GM21360 (cell line): ENCODE measurements at regions not wholly inside any gene's neighbourhood (a gene's known extent, or its start where the extent isn't known, plus 50 kb on each side); places are given as distances from the start of the nearest gene placed in this dataset.

Source experiments
- ATAC-seq: cut with Tn5 transposase; IDR thresholded peaks from one replicate; pipeline ENCODE4 v1.9.1; 2021; ENCODE audit warnings: mild to moderate bottlenecking, moderate library complexity; ENCODE audit not compliant: unreplicated experiment

DNA sequence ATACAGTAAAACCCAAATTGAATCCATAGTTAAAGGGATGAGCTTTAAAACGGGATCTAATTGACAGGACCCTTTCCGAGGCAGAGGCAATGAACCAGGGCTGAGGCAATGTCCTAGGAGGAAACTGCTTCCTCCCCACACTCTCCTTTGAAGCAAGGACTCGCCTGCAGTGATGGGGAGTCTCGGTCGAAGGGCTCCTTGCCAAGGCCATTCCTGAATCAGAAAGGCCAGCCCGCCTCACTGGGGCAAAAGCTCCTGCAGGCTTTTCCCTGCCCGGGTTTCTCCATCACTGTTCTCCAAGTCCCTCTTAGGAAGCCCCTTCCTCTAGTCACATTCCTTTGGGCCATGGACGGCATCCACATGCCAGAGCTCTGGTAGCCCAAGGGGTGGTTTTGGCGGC, 132.0 kb downstream of the RBFOX3 start:
- no peak for ATAC-seq

DNA sequence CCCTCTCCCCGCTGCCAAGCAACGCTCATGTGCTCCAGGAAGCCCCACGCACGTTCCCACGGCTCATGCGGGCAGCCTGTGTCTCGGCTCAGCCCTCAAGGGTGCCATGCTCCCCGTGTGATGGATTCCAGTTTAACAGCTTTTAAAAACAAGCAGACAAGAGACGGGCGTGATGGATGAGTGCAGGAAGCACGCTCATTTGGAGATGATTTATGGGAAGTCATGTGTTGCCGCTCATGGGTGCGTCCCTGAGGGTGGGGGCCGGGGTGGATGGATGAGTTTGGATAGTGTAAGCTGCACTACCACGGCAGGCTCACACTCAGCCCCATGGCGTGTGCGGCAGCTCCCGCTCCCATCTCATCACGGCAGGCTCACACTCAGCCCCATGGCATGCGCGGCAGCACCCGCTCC, 132.8 kb downstream of the RBFOX3 start:
- ATAC-seq, result no peak

DNA sequence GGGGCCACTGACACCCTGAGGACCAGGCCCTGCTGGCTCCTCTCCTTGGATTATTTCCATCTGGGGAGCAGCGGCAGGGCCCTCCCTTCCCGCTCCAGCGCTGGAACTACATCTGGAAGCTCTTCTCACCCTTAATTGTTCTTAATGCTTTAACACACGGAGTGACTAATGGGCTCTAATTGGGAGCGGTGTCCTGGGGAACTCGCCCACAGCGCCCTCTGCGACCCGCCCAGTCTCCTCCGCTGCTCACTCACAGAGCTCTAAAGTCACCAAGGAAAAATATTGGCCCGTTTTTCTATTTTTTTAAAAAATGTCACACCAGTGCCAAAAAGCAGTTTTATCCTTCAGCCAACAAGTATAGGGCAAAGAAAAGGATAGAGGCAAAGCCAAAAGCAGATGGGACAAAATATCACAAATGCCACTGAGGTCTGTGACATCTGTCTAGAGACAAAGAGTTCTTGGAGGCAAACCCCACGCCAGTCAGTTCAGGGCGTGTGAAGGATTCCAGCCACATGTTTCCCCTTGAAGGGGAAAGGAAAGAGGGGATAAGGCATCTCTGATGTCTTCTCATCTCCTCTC, 134.7 kb downstream of the RBFOX3 start:
- ATAC-seq, result no peak

DNA sequence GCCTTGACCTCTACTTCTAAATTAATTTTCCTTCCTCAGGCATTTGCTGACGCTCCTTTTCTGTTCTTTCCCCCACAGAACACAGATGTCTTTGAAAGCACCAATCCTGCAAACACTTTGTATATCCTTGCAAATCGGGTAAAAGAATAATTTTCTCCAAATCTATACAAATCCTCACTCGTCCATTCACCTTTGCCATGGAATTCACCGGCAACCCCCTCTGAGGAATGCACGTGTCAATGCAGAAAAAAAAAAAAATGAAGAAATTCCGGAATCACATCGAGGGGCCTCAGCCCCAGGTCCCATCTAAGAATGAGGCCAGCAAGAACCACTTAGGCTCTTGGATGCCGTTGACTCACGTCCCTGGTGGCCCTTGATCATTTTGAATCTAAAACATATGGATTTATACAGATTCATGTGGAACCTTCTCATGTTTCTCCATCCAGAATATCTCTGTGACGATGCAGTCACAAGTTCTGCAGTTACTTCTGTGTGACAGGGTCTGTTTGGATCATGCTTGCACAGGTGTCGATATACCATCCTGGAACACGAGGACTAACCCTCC, 136.9 kb downstream of the RBFOX3 start:
- ATAC-seq, result no peak

DNA sequence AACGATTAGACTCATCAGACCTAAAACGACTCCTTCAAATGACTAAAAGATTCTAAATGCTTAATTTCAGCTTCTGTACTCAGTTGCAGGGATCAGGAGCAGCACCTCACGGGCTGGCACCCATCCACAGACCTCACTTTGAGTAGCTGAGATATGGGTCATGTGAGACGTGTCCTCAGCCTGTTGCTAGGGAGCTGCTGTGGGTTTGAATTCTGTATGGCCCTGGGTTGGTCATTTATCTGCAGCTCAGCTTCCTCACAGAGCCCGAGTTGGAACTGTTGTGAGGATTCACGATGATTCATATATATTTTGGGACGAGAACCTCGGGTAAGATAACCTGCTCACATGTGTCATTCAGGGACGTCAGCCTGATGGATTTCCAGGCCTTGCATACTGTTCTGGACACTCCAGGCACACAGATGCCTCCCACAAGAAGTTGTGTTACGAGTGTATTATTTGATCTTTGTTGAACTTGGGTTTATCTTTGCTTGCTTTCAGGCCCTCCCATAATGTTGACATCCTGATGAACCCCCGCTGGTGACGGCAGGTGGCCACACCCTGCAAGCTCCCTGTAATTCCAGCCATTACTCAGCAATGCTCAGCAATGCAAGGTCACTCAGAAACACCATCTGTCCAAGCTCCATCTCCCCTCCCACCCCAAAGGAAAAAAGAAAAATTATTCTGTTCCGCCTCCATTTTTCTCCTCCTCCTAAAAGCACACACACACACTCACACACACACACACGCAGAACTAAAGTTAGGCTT, 137.6 kb downstream of the RBFOX3 start:
- no peak for ATAC-seq

DNA sequence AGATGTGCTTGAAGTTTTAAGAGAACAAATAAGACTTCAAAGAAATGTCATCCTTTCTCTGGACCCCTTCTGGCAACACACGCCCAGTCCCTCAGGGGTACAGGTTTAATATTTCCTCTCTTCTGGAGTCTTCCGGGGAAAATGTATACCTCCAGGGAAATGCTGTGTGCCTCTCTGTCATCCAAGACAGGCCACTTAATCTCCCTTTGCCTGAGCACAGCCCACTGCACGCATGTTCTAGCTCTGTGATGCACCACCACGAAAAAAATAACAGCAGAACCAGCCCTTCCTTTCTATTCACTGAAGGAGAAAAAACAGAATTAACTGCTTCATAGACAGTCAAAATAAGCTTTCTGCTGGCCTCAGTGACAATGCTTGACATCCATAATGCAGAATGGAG, 140.1 kb downstream of the RBFOX3 start:
- ATAC-seq, result no peak

DNA sequence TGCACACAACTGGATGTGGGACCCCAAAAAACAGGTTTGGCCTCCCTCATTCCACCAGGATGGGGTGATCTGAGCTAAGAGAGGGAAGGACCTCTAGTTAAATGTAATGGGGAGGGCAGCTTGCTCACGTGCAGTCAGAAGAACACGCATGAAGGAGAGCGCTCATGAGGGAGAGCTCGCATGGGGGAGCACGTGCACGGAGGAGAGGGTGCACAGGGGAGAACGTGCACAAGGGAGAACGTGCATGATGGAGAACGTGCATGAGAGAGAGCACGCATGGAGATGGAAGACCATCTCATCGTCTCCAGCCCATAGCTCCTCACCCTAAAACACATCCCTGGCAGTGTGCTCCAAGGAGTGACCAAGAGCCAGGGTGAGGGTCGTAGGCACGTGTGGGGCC, 141.2 kb downstream of the RBFOX3 start:
- ATAC-seq, result no peak

DNA sequence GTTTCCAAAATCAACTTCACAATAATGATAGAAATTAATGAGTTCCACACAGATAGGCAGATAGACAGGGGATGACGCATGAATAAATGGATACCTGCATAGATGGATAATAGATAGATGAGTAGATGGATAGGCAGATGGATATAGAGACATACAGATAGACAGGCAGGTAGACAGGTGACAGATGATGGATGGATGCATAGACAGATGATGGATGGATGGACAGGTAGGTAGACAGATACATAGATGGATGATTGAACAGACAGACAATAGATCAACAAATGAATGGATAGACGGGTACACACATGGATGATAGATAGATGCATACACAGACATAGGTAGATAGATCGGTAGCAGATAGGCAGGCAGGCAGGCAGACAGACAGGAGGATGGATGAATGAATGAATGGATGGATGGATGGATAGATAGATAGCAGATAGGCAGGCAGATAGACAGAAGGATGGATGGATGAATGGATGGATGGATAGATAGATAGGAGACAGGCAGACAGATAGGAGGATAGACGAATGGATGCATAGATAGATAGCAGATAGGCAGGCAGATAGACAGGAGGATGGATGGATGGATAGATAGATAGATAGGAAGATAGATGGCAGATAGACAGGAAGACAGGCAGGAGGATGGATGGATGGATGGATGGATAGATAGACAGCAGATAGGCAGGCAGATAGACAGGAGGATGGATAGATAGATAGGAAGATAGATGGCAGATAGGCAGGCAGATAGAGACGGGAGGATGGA, 142.5 kb downstream of the RBFOX3 start:
- no peak for ATAC-seq

DNA sequence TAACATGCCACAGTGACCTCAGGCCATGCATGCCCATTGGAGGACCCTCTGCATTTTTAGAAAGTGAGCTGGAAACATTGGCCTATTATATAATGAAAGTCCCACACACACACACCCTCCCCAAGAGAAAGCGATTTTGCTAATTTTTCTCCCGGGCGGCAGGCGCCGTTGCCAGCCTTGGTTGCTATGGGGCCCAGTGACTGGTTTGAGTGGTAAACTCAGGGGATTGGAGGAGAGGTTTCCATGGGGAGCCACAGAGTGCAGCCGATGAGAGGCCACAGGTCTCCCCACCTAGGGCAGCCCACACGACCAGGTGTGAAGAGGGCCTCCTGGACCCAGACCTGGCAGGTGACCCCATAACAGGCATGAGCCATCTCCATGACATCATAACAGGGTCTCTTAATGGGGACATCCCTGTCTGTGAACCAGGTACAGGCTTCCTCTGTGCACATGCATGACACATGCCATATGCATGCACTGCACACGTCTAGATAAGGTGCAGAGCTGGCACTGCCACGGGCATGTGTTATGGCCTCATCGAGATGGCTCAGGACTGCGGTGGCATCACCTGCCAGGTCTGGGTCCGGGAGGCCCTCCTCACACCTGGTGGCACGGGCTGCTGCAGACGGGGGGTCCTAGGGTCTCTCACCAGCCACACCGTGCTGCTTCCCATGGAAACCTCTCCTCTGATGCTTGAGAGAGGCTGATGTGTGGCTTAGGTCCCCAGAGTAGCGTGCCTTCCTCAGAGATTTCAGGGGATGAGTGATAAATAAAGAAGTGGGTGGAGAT, 144.1 kb downstream of the RBFOX3 start:
- ATAC-seq, result no peak

DNA sequence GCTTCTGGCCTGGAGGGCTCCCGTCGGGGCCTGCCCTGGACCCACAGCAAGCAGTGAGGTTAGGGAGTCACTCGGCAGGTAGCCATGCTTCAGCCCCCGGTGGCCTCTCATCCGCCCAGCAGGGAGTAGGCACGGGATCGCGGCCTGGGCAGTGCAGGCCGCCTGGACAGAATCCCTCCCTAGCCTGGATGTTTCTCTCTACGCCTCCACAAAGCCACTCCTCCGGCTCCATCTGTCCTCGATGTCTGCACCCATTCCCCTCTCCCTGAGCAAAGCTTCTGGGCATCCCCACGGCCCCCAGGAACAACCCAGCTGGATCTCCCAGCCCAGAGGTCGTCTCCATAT, 145.2 kb downstream of the RBFOX3 start:
- ATAC-seq, result no peak

DNA sequence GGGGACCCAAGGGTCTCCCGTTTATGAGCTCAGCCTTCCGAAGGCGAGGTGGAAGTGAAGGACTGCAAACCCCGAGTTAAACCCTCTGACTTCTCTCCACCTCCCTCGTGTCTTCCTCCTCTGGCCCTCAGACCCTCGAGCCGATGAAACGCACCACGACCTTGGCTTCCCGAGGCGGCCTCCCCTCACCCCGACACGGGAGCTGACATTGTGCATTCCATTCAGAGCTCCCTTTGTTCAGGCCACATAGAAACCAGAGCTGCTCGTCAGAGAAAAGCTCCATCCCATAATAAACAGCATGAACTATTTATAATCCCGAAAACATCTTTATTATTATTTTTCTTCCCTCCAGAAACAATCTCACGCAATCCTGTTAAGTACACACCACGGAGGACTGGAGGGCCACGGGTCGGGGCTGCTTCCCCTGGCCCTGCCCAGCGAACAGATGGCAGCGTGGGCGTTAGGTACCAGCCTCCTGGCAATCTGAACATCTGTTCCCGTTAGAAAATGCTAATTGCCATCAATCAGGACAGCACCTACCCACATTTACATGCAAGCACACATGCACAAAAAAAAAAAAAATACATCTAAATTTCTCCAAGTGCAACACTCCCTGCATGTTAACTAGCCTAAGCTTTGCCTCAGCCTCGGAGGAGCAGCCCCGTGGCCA, 145.7 kb downstream of the RBFOX3 start:
- ATAC-seq, result no peak

DNA sequence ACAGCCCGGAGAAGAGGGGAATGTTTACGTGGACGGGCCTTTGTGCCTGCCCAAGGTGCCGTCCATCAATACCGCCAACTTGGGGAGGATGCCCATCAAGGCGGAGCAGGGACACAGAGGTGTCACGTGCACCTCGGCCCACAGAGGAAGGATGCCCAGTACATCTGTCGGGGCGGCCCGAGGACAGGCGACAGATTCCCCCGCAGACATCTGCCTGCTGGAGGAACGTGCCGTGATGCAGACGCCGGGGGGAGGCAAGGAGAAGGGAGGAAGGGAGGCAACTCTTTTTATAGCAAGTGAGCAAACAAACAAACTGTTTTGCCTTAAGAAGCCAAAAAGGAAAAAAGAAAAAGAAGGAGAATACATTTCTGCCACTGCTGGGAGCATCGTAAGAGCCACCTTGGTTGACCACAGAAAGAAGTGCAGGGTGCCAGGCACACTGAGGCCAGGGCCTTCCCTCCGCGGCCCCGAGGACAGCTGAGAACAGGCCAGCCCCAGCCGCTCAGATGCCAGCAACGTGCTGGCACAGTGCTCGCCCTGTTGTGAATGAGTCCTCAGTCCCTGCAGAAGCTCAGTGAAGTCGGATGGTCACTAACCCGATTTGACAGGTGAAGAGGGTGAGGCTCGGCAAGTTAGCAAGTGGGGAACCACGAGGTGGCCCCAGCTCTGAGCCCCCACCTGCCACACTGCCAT, 146.4 kb downstream of the RBFOX3 start:
- no peak for ATAC-seq

DNA sequence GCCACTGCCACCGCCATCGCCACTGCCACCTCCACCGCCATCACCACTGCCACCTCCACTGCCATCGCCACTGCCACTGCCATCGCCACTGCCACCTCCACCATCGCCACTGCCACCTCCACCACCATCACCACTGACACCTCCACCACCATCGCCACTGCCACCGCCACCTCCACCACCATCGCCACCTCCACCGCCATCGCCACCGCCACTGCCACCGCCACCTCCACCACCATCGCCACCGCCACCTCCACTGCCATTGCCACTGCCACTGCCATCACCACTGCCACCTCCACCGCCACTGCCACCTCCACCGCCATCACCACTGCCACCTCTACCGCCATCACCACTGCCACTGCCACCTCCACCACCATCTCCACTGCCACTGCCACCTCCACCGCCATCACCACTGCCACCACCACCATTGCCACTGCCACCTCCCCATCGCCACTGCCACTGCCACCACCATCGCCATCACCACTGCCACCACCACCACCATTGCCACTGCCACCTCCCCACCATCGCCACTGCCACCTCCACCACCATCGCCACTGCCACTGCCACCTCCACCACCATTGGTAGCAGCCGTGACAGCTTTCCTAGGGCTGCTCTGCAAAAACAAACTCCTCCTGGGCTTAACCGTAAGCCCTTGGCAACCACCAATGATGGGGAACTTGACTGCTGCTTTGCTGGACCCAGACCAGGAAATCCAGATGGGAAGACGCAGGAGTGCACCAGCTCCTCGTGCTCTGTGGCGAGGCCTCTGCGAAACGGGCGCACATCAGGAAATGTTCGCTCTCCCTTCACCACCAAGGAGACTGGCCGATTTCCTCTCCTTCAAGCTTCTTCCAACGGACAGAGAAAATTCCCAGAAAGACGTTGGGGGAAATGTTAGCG, 147.2 kb downstream of the RBFOX3 start:
- no peak for ATAC-seq

DNA sequence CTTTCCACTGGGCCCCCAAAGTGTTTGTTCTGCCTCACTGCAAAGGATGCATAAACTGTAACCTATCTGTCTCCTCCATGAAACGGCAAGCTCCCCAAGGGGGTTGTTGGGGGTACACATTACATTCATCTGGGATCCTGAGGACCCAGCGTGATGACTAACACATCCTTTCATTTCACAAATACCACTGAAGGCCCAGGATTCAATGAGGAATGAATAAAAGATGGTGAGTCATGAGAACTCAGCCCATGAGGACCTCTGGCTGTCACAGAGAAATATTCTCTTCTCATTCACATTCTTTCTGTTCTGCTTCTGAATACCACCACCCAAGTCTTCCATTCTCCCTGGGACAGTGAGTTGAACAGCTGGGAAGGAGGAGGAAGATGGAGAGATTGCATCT, 149.8 kb downstream of the RBFOX3 start:
- no peak for ATAC-seq

DNA sequence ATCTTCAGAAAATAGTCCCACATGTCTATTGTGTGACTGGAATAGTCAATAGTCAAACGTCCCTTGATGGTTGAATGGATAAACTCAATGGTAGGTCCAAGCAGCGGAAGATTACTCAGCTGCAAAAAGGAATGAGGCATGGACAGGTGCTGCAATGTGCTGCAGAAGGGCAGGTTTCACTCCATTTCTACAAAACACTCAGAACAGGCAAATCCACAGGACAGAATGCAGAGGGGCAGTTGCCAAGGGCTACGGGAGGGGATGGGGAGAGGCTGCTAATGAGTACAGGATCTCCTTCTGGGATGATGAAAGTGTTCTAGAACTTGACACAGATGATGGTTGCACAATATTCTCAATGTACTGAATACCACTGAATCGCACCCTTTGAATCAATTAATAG, 151.0 kb downstream of the RBFOX3 start:
- ATAC-seq, result no peak

DNA sequence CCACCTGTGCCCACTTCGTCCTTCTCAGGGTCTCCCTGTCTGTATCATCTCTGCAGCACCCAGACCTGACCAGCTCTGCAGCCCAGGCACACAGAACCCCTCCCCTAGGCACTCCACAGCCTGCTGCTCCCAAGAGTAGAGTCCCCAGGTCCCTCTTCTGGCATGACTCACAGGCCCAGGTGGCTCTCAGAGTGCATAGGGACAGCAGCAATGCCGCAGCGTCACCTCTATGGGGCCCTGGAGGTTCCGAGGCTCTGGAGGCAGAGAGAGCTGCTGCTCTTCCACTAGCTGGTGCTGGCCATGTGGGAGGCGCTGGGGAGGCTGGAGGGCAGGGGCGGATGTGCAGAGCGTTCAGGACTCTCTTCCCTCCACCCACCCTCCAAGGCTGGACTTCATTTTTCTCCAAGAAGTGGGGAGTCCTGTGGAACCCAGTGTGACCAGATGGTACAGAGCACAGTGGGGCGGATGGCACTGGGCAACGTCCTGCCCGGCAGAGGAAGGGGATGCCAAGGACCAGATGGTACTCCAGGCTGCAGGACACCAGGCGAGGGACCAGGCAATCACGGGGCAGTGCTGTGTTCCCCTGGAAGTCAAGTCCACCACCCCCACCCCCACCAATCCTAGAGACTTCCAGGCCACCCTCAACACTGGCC, 151.7 kb downstream of the RBFOX3 start:
- no peak for ATAC-seq

DNA sequence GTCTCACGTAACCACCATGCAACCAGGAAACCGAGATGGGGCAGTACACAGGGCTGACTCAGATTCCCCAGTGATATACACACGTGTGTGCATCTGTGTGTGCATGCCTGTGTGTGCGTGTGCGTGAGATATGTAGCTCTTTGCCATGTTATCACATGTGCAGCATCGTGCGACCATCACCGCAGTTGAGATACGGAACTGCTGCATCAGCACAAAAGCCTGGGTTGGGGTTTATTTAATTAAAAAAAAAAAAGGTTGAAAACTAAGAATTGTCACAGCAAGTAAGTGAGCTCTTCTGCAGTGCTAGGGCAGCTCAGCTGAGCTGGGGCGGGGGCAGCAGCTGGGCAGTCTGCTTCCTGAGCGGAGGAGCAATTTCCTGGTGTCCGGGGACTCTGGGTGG, 152.5 kb downstream of the RBFOX3 start:
- no peak for ATAC-seq

DNA sequence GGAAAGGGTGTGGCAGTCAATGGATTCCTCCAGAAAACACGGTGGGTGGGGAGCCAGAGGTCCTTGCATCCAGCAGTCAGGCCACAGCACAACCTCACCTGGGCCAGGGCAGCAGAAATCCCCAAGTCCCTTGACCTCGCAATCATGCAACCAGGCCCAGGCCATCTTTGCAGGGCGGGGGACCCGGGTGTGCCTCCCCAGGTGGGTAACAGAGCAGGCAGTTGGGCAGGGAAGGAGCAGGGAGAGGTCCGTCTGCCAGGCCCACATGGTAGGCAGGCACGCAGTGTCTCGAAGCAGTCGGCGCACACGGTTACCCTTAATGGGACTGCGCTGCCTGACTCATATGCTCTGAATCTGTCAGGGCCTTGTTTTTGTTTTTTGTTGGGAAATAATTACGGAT, 153.0 kb downstream of the RBFOX3 start:
- ATAC-seq, result no peak

DNA sequence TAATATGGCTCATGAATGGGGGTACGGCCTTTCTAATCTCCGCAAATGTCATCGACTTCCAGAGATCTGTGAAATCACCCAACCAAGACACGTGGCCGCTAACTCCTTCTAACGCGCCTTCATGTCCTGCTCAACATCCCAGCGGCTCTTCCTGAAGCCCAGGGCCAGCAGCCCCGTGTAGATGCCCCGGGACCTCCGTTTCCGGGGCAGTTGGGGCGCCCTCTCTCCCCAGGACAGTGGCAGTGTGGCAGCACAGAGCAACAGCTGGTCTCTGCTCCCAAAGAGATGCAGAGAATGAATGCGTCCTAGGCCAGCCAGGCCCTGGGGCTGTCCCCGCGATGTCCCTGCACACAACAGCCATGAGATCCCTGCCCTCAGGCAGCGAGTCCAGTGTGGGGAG, 153.5 kb downstream of the RBFOX3 start:
- no peak for ATAC-seq
